ENCODE measurements at regions not wholly inside any gene's neighbourhood (a gene's known extent, or its start where the extent isn't known, plus 50 kb on each side); places are given as distances from the start of the nearest gene placed in this dataset.
"Not testable (repeated sequence)": the region's sequence is repeated elsewhere in the genome, so short reads cannot be mapped to it uniquely, and the experiment has no call there.

- no peak for DNase-seq
Measured at GRCh38 chr9:120338340-120338739, 241.6 kb downstream of the CDK5RAP2 start.

- no peak for DNase-seq
Measured at GRCh38 chr9:120337131-120337530, 242.8 kb downstream of the CDK5RAP2 start.

- no peak for DNase-seq
Measured at GRCh38 chr9:120336753-120337090, 243.2 kb downstream of the CDK5RAP2 start.

DNA sequence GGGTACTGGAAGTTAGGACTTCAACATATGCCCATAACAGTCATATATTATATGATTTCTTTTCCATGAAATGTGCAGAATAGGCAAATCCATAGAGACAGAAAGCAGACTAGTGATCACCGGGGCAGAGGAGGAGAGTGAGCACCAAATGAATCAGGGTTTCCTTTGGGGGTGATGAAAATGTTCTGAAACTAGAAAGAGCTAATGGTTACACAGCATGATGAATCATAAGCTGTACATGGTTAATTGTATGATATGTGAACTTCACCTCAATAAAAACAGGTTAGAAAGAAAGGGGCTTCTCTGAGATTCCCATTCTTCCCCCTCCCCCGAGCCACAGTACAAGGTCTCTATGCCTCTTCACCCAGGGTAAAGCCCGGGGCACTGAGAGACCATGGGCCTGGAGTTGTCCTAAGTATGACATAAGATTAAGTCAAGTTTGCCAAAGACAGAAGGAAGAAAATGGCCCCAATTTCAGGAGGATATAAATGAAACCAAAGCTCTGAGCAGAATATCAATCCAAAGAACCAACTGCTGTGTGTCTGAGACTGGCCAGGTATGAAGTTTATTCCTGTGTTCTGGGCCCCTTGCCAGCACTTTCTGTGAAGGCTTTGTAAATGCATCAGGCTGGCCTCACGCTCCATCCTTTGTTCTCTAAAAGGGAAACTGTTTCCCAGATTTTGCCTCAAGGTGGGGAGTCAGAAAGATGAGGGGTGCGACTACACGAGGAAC, 243.8 kb downstream of the CDK5RAP2 start:
- no peak for DNase-seq

DNA sequence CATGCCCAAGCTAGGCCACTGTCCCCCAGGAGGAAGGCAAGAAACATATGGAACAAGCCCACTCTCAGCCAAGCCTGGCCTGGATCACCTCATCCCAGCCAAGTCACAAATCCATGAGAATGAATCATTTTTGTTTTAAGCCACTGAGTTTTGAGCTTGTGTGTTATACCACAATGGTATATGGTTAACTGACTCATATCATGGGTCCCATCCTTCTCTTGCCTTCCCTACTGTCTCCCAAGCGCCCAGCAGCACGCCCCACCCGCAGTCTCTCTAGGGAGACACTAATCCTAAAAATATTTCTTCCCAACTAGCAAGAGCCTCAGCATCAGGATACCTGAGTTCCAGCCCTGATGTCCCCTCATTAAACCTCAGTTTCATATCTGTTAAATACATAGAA, 248.1 kb downstream of the CDK5RAP2 start:
- no peak for DNase-seq

DNA sequence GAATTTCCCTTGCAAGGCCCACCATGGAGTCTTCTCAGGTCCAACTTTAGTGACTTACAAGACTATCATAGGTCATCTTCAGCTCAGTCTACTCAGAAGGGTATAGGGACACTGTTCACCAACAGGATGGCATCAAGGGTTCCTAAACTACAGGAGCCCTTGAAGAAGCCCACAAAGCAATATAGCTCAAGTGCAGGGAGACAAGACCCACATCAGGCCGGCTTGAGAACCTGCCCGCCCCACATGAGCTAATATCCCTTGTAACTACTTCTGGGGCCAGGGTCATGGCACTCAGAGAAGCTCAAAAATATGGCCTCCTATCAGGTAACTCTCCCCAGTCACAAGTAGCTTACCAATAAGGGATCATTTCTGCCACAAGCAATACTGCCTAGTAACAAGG, 249.9 kb downstream of the CDK5RAP2 start:
- DNase-seq = no peak

- no peak for DNase-seq
Measured at GRCh38 chr9:120327322-120327721, 252.6 kb downstream of the CDK5RAP2 start.

GRCh38 chr9:120326049-120326693, 253.8 kb downstream of the CDK5RAP2 start:
- DNase-seq = no peak

GRCh38 chr9:120324996-120325642, 254.8 kb downstream of the CDK5RAP2 start:
- no peak for DNase-seq

DNA sequence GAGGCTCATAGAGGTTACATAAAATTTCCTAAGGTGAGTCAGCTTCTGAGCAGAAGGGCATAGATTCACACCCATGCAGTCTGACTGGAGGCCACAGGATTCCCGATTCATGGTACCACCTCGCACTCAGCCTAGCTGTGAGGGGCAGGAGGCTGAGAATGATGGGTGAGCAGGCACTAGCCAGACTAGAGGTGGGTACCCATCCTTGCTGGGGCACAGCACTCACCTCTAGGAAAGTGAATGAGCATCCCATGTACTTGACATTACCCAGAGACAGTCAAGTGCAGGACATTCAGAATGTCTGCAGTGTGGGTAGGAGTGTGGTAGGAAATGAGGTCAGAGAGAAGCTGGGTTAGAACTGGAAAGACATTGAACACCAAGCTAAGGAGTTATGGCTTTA, 255.5 kb downstream of the CDK5RAP2 start:
- DNase-seq = no peak

DNA sequence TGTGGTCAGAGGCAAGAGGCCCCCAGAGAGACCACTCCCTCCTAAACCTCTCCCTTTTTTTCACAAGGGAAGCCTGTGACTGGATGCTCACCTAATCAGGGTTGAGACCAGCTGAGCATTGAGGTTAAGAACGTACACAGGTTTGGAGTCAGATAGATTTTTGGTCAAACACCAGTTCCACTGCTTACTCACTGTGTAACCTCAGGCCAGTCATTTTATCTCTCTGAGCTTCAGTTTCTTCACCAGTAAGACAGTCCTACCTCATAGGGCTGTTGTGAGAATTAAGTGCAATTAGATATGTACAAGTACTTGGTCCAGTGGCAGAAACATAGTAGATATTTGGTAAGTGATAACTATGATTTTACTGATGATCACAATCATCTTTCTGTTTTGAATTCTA, 256.8 kb downstream of the CDK5RAP2 start:
- DNase-seq = no peak

- no peak for DNase-seq
Measured at GRCh38 chr9:120319452-120319851, 260.5 kb downstream of the CDK5RAP2 start.

GRCh38 chr9:120315154-120315553, 264.8 kb downstream of the CDK5RAP2 start:
- no peak for DNase-seq

DNA sequence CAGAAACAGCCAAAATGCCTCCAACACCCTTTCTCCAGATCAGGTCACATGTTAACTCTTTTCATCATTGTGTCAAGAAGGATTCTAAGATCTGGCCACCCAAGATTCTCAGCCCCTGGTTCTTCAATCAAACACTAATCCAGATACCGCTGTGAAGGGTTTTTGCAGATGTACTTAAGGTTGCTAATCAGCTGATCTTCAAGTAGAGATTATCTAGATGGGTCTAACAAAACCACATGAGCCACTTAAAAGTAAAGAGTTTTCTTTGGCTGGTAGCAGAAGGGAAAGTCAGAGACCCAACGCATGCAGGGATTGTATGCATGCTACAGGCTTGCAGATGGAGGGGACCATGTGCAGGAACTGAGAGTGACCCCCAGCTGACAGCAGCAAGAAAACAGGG, 267.9 kb downstream of the CDK5RAP2 start:
- DNase-seq = no peak

- no peak for DNase-seq
Measured at GRCh38 chr9:120310035-120310434, 269.9 kb downstream of the CDK5RAP2 start.

- DNase-seq = no peak
Measured at GRCh38 chr9:120308495-120308894, 271.5 kb downstream of the CDK5RAP2 start.

DNA sequence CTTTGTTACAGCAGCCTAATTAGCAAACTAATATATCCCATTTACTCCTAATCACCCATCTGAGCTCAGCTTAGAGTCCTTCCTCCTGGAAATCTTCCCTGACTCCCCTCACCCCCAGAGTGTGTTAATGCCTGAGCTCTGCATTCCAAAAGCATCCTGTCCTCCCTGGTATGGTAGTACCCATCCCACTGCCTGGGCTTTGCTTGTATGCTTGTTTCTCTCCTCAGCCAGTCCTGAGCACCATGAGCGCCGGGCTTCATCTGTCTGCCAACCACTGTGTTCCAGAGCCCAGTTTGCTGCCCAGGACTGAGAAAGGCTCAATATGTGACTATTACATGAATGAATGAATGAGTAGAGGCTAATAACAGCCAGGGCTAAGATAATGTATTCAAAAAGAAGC, 272.4 kb downstream of the CDK5RAP2 start:
- no peak for DNase-seq

DNA sequence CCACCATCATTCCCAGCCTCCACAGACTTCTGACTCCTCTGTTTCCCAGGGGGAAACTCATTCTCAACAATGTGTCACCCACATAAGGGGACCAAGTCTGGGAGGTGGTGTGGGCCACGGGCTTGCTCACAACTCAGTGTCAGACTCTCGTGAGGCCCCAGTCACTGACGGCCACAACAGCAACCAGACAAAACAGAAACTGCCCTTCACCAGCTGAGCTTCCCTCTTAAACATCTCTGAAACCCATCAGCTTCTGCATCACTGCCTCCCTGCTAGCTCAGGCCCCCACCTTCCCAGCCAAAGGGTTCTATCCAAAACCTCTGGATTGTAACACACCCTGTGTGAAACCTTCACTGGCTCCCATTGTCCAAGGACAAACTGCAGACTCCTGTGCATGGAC, 273.4 kb downstream of the CDK5RAP2 start:
- DNase-seq = no peak

- no peak for DNase-seq
Measured at GRCh38 chr9:120306088-120306487, 273.9 kb downstream of the CDK5RAP2 start.

DNA sequence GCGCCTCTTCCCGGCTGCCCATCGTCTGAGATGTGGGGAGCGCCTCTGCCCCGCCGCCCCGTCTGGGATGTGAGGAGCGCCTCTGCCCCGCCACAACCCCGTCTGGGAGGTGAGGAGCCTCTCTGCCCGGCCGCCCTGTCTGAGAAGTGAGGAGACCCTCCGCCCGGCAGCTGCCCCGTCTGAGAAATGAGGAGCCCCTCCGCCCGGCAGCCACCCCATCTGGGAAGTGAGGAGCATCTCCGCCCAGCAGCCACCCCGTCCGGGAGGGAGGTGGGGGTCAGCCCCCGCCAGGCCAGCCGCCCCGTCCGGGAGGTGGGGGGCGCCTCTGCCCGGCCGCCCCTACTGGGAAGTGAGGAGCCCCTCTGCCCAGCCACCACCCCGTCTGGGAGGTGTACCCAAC, 275.1 kb downstream of the CDK5RAP2 start:
- not testable (repeated sequence) for DNase-seq

DNA sequence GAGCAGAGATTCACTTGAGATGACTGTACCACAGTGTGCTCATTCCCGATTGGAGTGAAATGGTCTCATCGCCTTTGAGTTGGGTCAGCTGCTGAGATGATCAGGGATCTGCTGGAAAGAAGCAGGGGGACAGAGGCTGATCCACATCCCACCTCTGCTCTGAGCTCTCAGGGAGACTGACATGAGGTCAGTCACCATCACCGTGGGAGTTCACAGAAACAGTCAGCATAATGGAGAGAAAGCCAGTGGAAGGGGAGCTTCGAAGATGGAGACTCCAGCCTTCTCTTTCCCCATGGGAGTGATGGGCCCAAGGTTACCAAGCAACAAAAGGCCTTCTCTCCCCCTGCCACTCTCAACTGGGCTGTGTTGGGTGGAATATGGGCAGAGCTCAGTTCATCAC, 276.4 kb downstream of the CDK5RAP2 start:
- no peak for DNase-seq

GRCh38 chr9:120299785-120300184, 280.2 kb downstream of the CDK5RAP2 start:
- no peak for DNase-seq

- DNase-seq = no peak
Measured at GRCh38 chr9:120294003-120294402, 286.0 kb downstream of the CDK5RAP2 start.

DNA sequence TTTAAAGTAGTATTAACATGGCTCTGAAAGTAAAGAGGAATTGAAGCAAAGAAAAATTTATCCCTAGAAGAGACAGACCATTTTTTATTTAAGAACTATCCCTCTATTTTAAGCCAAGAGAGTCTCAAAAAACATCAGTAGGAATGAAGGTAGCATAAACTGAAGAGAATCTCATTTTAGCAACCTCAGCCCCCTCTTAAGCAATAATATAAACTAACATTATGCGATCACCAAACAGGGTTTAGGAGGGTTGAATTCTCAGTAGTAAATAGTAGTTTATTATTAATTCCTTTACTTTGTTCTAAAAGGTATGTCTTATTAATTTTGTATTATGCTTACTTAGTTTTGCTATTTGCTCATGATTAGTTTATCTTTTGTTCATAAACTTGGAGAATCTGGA, 287.4 kb downstream of the CDK5RAP2 start:
- no peak for DNase-seq
